ENCODE measurements at regions not wholly inside any gene's neighbourhood (a gene's known extent, or its start where the extent isn't known, plus 50 kb on each side); places are given as distances from the start of the nearest gene placed in this dataset.
A peak's percentile ranks its signal among the peaks of the same experiment; 100 is the strongest.

DNA sequence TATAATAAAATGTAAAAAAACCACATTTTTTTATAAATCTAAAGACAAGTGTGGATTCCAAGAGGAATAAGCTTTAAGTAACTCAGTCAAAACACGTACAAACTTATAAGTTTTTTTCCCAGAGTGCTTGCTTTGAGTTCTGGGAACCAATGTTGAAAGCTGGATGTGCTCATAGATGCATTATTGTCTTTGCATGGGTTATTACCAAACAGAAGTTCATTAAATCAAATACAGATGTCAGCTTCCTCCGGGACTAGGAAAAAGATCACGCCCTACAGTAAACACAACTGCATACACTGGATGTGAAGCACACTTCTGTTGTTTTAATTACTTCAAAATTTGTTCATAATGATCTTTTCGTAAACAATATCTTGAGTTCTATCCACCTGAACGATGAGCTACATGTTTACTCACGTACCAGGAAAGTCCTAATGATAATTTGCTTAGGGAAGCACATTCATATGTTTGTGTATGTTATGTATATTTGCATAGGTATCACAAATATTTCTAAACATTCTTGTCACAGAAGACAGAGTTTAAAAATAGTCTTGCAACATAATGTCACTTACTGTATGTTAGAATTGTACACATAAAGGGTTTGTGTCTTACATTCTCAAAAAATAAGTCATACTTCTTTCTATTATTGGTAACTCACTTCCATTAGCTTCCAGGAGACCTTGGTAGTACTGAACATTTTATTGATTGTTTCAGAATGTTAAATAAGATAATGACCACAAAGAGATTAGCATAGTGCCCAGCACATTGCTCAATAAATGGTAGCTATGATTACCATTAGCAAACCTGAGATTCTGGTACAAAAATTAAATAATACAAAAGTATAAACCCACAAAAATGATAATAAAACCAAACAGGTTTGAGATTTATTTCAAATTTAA is 427.4 kb downstream of the CETN3 start:
- DNase-seq: peak; percentile 1

DNA sequence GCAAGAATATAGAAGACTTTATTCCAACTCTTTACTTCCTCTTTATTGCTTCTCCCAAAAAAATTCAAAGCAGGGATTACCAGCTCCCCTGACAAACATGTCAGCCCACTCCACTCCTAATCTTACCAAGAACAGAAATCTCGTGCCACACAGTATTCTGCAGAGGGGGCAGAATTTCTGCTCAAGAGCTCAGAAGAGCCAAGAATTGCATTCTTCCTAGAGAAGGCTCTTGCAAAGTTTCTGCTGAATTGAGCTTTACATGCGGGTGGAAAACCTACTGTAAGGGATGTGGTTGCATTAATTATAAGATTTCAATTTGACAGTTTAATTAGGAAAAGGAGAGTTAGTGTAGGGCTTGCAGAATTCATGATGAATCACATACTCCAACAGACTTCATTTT is 428.5 kb downstream of the CETN3 start:
- no peak for DNase-seq

DNA sequence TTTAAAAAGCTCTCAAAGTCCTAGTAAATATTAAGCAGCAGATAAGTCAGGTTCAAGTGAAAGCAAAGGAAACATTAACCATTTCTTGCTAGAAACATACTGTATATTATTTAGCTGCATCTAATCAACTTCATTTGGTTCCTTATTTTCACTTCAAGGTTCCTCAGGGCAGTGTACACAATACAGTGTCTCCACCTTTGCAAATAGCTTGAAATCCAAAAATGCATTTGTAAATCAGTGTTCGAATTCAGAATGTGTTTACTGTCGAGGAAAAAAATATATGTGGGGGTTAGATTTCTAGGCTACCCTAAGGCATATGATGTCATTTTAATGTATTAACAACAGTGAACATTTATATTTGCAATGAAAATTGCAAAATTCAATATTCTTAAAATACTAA is 436.0 kb downstream of the CETN3 start:
- no peak for DNase-seq

DNA sequence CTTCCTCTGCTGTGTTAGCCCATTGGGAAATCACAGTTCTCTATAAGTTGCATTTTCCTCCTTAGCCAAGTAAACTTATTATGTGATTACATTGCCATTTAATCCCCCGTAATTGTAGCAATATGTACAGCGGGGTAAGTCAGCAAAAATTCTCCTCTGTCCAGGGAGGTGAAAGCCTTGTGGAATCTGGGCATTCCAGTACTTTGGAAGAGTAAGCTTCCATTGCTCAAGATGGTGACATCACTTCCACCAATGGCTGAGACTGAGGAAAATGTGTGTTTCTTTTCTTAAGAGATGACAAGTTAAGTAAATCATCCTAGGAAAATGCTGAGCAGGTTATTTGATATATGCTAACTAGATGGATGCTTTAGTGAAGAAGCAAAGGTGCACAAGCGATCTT is 436.7 kb downstream of the CETN3 start:
- DNase-seq: no peak

DNA sequence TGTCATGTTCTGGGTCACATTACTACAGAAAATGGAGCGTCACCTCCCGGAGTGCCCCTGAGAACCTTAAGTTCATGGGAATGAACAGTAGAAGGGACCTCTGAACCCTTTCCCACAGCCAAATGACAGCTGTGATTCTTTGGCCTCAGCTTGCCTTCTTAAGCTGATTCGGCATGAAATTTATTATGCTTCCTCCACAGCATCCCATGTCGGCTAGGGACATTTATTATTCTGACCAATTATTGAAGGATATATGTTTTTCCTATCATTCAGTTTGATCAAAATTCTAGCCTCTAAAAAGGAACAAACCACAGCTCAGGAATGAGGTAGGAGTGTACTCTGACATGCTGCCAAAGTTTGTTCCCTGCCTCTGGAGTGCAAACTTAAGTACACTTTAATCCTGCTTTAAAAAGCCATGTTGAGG is 440.6 kb downstream of the CETN3 start:
- DNase-seq: no peak

DNA sequence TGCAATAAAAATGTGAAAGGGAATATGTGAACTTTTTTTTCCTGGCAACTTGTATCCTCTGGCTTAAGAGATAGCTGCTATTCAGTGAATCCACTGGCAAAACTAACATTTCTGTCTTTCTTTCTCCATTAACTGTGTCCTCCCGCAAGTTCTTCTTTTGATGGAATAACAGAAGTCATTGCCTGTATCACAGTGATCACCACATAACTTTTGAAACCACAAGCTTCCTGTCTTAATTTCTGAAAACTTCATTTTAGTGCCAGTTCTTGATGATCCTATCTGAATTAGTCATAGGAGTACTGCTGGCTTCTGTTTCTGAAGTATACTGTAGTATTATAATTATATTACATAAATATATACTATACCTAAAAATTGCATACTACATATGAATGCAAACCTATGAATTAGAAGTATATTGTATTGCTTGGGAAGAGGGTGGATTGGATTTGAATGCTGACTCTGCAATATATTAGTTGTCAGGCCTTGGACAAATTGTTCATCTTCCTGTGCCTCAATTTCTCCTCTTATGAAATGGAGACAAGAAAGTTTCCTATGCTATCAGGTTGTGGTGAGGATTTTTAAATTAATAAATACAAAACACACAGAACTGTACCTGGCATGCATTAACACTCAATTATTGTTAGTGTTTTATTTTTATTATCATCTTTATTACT is 441.6 kb downstream of the CETN3 start:
- no peak for DNase-seq

DNA sequence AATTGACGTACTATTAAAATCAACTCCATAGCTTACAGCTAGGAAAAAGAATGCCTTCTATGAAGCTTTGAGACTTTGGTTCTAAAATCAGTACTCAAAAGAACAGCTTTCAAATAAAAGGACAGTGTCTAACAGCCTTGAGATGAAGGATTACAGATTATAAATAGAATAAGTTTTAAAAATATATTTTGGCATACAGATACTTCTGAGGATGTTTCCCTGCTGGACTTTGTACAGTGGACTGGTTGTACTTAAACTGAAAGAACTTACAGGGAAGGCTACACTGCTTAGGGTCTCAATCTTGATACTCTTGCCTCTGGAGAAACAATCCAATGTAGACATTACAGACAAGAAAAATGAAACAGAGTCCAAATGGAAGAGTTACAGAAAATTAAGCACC is 452.7 kb downstream of the CETN3 start:
- no peak for DNase-seq

DNA sequence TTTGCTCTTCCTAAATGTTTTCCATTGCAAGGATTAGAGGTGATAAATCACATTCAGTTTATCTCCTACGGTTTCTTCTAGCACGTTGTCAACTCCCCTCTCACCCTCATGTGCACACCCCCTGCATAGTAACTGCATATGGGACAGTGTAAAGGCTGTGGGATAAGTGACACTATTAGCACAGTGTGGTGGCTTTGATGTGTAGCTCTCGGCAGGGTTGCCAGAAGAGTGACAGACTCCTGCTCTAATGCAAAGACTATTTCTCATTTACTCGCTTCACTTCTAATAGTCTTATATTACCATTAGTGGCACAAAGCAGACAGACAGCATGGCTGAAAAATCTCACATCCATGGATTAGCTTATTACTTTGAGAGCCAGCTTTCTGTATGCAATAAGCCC is 454.6 kb downstream of the CETN3 start:
- DNase-seq: no peak

DNA sequence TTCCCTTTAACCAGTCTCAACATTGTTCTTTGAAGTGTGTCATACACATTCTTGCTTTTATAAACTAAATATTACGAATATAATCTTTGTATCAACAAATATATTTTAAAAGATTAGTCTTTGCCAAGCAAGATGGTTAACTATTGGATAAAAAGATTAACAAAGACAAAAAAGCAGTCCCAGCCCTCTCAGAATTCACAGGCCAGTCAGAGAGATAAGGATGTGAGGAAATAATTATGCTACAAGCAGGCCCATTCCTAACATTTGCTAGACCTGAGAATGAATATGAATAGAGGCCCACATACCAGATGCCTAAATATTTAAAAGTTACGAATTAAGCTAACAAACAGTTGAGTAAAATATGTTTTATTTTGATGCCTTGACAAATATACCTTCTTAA is 457.7 kb downstream of the CETN3 start:
- DNase-seq: no peak

DNA sequence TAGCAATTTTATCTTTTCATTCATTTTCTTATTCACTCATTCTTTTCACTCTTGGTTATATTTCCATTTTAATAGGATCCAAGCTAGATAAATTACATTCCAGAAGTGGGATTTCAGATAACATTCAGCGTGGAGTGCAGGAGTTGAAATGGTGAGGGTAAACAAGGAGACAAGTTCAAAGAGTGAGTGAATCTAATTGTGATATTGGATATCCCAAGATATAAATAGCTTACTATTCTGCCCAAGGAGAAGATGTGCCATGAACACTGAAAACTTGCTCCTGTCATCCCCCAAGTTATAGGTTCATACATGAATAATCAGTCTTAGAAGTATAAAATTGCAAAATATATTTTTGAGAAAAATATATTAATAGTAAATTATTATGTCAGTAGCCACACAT is 459.3 kb downstream of the CETN3 start:
- no peak for DNase-seq

DNA sequence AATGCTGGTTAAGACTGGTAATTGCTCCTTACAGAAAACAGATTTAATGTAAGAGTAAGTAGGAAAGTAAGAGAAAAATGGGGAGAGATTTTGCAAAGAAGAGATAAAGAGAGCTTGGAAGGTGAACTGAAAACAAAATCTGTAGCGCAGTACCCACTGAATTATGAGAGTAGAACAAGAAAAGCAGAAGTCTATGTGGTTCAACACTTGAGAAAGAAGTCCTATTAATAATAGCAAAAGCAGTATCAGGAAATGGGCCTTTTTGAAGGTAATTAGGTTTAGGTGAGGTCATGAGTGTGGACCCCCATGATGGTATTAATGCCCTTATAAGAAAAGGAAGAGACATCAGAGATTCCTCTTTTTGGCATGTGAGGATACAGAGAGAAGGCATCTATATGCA is 460.6 kb downstream of the CETN3 start:
- no peak for DNase-seq

DNA sequence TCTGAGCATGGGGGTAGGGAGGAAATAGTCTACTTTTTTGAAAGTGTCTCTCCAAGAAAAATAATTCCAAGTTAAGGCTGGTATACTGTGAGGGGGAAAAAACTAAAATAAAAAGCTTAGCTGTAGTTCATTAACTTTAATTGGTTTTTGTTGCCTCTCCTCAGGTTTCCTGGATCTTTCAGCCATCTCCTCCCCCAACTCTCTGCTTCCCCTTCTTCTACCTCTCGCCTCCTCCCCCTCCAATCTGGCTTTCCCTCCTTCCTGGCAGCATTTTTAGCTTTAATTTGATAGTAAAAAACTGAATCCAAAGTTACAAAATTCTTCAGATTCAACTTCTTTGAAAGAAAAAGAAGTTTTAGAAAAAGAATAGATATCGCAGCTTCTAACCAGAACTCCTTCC is 462.6 kb downstream of the CETN3 start:
- no peak for DNase-seq

DNA sequence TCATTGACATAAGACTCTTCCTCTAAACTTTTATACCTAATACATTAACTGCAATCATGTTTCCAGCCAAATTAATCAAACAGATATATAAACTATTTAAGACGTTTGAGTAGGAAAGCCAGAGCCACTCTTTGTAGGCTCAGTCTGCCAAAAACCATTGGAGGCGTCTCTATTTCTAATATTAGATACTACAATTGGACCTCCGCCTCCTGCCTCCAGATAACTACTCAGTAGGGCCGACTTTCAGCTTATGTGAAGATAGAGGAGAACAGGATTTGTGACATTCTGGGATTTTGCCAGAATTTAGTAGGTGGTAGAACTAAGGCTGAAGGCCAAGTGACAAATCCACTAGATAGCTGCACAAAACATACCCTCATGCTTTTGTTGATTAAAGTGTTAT is 463.0 kb downstream of the CETN3 start:
- DNase-seq: no peak

DNA sequence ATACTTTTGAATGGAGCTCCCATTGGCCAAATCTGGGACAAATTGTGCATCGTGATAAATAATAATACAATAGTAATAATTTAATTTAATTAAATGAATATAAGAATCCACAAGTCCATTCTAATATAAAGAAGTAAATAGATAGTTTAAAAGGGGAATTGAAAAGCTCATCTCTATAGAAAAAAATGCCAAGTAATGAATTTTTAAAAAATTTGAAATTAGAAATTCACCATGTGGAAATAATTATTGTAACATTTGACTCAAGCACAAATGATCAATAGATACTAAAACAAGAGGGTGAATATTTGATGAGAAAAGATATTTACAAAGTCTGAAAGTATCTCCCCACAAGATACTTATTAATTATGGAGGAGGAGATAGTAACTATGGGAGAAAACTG is 467.4 kb downstream of the CETN3 start:
- DNase-seq: no peak

DNA sequence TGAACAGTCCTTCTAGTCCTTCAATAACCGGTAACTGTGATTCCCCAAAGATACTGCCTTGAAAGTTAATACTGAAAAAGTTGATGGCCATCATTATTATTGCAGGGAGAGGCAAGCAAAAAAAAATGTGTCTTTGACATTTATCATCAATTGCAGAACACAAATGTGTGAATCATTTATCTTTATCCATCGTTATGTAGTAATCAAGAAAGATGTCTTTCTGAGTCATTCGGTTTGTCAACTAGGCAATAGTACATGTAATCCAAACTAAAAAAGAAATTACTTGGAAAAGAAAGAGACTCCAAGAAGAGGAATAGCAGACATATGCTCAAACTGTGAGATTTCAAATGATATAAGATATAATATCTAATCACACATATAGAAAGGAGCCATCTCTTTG is 473.0 kb downstream of the CETN3 start:
- no peak for DNase-seq

DNA sequence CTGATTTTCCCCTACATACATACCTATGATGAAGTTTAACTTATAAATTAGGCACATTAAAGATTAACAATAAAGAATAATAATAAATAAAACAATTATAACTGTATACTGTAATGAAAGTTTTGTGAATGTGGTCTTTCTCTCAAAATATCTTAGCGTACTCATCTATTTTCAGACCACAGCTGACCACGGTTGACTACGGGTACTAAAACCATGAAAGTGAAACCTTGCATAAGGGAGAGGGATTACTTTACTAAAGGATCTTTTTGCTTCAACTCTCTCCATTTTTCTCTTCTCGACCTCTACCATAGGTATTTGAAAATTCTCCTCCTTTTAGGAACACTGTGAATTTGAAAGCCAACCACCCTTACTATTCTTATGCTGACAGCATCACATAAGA is 475.5 kb downstream of the CETN3 start:
- no peak for DNase-seq

DNA sequence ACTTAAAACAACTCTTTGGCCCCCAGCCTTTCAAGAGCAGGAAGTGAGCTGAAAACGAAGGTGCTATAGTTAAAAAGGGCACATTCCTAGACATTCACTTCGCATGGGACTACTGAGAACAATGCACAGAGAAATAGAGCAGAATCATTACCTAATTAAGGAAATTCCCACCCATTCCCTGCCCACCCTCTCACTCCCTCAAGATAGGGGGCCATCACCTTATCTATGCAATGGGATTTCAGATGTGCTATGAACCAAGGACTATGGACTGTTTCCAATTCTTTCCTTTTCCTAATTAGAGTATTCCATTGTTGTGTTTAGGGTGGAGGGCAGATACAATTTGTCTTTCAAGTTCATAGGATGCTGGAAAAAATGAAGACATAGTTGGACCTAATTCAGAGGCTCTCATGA is 476.8 kb downstream of the CETN3 start:
- DNase-seq: no peak

DNA sequence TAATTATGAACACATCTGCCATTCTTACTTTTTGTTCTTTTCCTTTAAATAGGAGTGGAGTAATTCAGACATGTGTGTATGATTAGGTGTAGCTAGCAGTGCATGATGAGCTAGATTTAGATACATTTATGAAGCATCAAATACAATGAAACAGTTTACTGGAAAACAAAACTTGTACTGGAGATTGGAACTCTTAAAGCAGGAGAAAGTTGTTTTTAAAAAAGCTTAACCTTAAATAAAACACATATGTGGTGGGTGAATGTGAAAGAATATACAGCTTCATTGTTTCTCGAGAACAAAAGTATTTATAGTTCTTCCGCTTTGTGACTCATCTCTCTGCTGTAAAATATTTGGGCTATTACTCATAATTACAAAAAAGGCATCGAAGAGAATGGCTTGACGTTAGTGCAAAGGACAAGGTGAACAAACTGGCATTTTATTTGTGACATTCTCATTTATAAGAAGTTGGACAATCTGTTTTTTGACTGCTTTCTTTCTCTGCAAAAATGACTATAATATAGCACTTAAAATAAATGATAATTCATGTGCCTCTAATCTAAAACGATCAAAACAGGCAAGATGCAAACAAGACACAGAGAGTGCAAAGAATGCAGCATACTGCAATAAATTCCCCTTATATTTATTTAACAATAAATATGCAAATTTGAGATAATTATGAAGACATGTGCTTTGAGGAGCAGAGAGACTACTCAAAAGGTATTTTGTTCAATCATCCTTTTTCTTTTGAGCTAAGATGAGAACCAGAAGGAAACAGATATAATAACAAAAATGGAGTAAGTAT is 478.8 kb downstream of the CETN3 start:
- DNase-seq: no peak

DNA sequence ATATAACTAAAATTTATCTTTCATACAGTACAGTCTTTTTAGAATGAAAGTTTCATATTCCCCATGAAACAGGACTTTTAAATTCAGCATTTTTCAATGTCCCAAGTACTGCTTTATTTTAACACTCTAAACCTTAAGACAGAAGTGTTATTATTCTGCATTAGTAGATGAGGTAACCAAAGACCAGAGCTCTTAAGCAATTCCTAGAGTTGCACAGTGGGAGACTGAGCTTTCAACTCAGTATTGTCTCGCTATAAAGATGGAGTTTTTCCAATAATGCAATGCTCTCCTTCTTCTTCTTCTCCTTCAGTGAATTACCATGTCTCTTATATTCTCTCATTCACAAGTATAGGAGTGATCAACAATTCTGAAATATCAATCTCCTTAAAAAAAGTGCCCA is 479.7 kb downstream of the CETN3 start:
- no peak for DNase-seq

DNA sequence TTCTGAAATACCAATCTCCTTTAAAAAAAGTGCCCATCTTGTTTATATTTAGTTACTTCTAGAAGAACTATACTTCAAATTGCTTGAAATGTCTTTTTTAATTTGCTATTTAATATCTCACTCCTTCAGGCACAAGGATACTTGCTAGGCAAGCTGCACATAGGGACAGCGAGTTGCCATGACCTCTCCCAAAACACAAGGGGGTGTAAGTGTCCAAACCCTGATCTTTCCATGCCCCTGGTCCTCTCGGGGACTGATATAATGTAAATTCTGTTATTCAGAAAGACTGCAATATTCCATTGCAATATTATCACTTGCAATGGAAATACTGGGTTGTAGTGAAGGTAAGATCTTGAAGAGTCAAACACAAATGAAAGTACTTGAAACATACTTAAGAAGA is 480.4 kb downstream of the CETN3 start:
- no peak for DNase-seq

DNA sequence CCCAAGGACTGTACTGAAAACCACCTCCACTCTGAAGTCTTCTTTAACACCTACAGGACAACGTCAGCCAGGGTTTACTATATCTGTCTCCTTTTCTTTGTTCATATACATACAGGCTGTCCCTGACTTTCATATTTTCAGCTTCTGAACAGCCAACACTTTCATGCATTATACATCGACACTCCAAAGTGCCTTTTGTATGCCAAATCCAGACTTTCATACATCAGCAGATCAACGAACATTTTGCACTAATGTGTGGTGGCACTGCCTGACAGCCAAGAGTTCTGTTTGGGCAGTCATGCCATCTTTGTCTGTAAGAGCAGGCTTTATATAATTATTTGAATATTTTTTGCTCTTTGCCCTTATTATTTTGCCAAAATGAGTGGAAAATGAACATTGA is 487.4 kb downstream of the CETN3 start:
- no peak for DNase-seq

DNA sequence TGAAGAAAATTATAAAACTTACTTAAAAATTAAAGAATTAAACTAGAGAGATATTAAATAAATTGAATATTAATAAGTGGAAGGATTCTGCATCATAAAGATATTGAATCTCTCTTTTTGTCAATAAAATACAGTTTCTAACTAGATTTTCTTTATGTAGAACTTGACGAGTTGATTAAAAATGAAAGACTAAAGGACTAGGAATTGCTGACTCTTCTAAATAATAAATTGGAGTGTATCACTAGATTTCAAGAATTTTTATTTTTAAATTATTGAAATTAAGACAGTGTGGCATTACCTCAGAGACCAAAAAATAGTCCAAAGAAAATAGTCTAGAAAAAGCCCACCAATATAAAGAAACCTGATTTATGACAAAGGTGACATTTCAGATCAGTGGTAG is 492.4 kb downstream of the CETN3 start:
- DNase-seq: no peak

DNA sequence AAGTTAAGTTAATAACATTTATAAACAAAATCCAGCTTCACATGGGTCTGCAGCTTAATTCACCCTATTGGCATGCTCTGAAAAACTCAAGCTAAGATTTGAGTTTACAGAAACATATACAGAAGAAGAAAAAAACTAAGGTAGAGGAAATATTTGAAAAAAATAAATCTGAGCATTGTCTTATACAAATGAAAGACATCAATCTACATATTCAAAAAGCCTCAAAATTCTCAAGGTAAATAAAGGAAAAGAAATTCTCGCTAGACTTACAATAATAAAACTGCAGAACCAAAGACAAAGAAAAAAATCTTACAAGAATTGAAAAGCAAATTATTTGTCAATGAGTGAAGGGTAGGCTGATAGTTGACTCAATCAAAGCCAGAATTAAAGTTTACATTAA is 493.4 kb downstream of the CETN3 start:
- no peak for DNase-seq

DNA sequence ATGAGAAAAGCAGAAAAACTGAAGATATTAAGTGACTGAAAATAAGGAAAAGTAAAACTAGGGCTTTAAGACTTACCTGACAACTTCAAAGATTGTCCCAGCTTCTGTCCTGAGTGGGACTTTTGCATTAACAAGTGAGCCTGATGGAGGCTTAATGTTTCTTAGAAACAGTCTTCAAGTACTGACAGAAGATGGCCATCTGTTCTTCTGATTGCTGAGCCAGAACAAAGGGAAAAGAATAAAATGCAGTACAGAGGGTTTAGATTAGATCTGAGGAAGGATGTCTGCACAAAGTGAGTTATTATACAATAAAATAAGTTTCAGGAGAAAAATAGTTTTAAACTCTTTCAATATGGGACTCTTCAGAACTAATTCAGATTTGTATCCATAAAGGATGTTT is 500.7 kb downstream of the CETN3 start:
- no peak for DNase-seq
